ENCODE measurements at regions not wholly inside any gene's neighbourhood (a gene's known extent, or its start where the extent isn't known, plus 50 kb on each side); places are given as distances from the start of the nearest gene placed in this dataset.
"Not testable (repeated sequence)": the region's sequence is repeated elsewhere in the genome, so short reads cannot be mapped to it uniquely, and the experiment has no call there.

GRCh38 chr21:5015187-5015586 lies 5506.2 kb upstream of the TPTE start:
- TF ChIP-seq CTCF (conservative IDR thresholded peaks at IDR 0.05 in 1 of 2, IDR thresholded peaks at IDR 0.05 in 1 of 2; ENCODE audit: low read depth in 1 of 2, low read length in 2 of 2); EZH2 (IDR thresholded peaks at IDR 0.05; ENCODE audit: low read length, missing control alignments): not testable (repeated sequence)
